Activated naive CD4-positive, alpha-beta T cell treated with anti-CD3 and anti-CD28 coated beads for 36 hours (primary cell): ENCODE measurements at regions not wholly inside any gene's neighbourhood (a gene's known extent, or its start where the extent isn't known, plus 50 kb on each side); places are given as distances from the start of the nearest gene placed in this dataset.

Experiments used
- CTCF ChIA-PET: fragments of 350-600 bp; sonication (Branson Sonifier 250); formaldehyde crosslinking; loops from one replicate; lab custom pipeline; 2021; ENCODE audit warnings: antibody characterized with exemption; lab: Charles Lee
- DNase-seq: peaks from one replicate; pipeline ENCODE4 v3.0.0-alpha.2; 2020
- H3K27ac Mint-ChIP-seq: one replicate; pipeline ENCODE4 v1.8.0; 2021; ENCODE audit warnings: mild to moderate bottlenecking, mixed read lengths
- H3K27me3 Mint-ChIP-seq: one replicate; pipeline ENCODE4 v1.8.0; 2021; ENCODE audit warnings: low read depth, mixed read lengths
- H3K36me3 Mint-ChIP-seq: one replicate; pipeline ENCODE4 v1.8.0; 2021; ENCODE audit warnings: low read depth, mixed read lengths
- H3K4me1 Mint-ChIP-seq: one replicate; pipeline ENCODE4 v1.8.0; 2021; ENCODE audit warnings: low read depth, mixed read lengths
- H3K4me3 Mint-ChIP-seq: one replicate; pipeline ENCODE4 v1.8.0; 2021; ENCODE audit warnings: mild to moderate bottlenecking, moderate library complexity, mixed read lengths
- H3K9me3 Mint-ChIP-seq: one replicate; pipeline ENCODE4 v1.8.0; 2021; ENCODE audit warnings: mixed read lengths
- intact Hi-C: fragments of 100-400 bp; cut with micrococcal nuclease; formaldehyde crosslinking; loops from one replicate; pipeline ENCODE4 v1.15.1; 2023

GRCh38 chr2:150705767-150706166 lies 218.3 kb upstream of the RND3 start:
- Mint-ChIP-seq H3K4me3 (no peak overlapping the region), H3K4me1 (no peaks in the 10 kb centered on the region), H3K27ac (no peak overlapping the region), H3K27me3 (no peaks in the 10 kb centered on the region), H3K9me3 (no peaks in the 10 kb centered on the region), H3K36me3 (no peaks in the 10 kb centered on the region)
- CTCF ChIA-PET = no interaction called here
- DNase-seq = no peak
- intact Hi-C loops = no loop called here

DNA sequence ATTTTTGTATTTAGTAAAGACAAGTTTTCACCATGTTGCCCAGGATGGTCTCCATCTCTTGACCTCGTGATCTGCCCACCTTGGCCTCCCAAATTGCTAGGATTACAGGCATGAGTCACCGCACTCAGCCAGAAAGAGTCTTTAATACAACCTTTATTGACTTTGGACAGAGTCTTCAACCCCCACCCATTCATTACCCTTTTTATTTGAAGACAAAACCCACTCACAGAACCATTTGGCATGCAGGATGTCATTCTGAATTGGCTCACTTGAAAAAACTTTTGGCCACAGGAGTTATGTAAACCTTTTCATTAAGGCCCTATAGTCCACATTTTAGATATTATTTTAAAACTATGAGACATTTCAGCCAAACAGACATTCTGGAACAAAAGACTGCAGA lies 217.9 kb upstream of the RND3 start:
- no peaks in the 10 kb centered on the region for H3K4me1 Mint-ChIP-seq
- CTCF ChIA-PET = no interaction called here
- no peak overlapping the region for H3K27ac Mint-ChIP-seq
- DNase-seq = no peak
- no peak overlapping the region for H3K4me3 Mint-ChIP-seq
- no peaks in the 10 kb centered on the region for H3K9me3 Mint-ChIP-seq
- intact Hi-C loops = no loop called here
- no peaks in the 10 kb centered on the region for H3K27me3 Mint-ChIP-seq
- no peaks in the 10 kb centered on the region for H3K36me3 Mint-ChIP-seq

DNA sequence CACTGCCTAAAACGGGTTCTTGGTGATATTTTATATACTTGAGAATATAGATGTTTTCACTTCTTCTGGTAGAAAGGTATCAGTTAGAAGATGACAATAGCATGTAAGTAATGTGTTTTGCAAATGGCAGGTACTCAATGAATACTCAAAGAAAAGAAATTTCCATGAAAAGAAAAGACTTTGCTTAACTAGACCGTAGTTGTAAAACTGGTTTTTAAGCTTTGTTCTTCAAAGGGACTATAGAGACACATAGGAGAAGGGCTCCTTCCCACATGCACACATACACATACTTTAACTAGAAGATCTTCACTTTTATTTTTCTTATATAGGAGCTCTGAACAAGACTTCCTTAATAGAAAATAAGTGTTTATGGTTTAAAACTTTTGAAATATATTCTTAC lies 215.3 kb upstream of the RND3 start:
- no peaks in the 10 kb centered on the region for H3K36me3 Mint-ChIP-seq
- H3K27ac Mint-ChIP-seq = no peak overlapping the region
- H3K4me3 Mint-ChIP-seq = no peak overlapping the region
- no peak for DNase-seq
- H3K4me1 Mint-ChIP-seq = no peaks in the 10 kb centered on the region
- H3K27me3 Mint-ChIP-seq = no peaks in the 10 kb centered on the region
- H3K9me3 Mint-ChIP-seq = no peaks in the 10 kb centered on the region
- intact Hi-C loops = no loop called here
- CTCF ChIA-PET = no interaction called here

DNA sequence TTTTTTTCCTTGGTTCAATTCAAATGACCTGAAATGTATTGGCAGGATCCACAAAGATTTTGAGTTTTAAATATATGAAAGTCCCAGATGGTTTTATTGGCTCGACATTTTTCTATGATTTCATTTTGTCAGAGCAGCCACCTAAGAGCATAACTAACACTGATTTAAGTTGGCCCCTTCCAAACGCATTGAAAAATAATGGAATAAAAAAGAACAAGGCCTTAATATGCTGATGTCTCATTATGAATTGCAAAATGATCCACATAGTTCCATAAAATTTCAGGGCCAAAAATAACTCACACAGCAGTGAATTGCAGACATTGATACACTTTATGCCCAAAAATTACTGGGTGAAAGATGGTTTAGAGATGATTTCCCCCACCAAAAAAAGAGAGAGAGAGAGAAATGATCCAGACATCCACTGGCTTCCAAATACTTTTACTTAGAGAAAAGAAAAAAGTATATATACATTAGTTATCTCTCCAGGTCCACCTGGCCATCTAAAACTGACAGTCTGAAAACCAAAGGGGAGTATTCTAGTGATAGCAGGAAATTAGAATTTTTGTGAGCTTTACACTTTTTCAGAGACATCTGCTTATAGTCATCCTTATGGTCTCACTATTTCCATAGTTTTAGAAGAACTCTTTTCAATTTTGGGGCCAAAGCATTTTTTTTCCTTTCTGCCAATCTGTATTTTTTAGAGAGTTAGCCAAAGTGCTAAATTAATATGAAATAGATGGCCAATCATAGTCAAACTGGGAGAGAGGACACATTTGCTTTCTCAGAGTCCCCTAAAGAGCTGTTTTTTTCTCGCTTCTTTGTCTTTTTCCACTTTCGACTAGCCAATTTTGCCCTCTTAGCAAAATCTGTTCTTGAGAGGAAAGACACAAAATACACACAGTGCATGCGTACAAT lies 213.5 kb upstream of the RND3 start:
- intact Hi-C loops = no loop called here
- no peaks in the 10 kb centered on the region for H3K36me3 Mint-ChIP-seq

DNA sequence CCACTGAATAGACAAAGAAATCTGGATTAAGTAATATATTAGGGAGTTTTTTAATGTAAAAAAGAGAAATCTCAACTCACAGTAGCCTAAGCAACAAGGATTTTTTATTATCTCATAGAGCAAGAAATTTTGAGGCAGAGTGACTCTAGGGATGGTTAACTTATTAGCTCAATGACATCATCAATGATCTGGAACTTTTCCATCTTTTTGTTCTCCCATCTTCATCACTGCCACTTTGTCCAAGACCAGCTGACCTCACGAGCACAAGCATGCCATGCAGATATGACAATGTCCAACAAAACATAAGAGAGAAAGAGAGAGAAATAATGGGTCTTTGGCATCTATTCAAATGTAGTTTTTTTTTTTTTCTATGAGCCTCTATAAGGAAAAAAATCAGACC lies 211.8 kb upstream of the RND3 start:
- H3K27me3 Mint-ChIP-seq = no peaks in the 10 kb centered on the region
- intact Hi-C loops = no loop called here
- CTCF ChIA-PET = no interaction called here
- H3K4me3 Mint-ChIP-seq = no peak overlapping the region
- no peaks in the 10 kb centered on the region for H3K36me3 Mint-ChIP-seq
- no peak overlapping the region for H3K27ac Mint-ChIP-seq
- H3K9me3 Mint-ChIP-seq = no peaks in the 10 kb centered on the region
- H3K4me1 Mint-ChIP-seq = no peaks in the 10 kb centered on the region
- DNase-seq = no peak

More for the DNA sequence above, 213.5 kb upstream of the RND3 start:
- Mint-ChIP-seq H3K4me3 (no peak overlapping the region), H3K27me3 (no peaks in the 10 kb centered on the region), H3K4me1 (no peaks in the 10 kb centered on the region), H3K27ac (no peak overlapping the region), H3K9me3 (no peaks in the 10 kb centered on the region)
- no peak for DNase-seq
- CTCF ChIA-PET = interaction anchor here (0.6 kb wide), 1 partner anchor 41 kb away, joined by 3 read pairs; no protein-coding TSS in a partner anchor

DNA sequence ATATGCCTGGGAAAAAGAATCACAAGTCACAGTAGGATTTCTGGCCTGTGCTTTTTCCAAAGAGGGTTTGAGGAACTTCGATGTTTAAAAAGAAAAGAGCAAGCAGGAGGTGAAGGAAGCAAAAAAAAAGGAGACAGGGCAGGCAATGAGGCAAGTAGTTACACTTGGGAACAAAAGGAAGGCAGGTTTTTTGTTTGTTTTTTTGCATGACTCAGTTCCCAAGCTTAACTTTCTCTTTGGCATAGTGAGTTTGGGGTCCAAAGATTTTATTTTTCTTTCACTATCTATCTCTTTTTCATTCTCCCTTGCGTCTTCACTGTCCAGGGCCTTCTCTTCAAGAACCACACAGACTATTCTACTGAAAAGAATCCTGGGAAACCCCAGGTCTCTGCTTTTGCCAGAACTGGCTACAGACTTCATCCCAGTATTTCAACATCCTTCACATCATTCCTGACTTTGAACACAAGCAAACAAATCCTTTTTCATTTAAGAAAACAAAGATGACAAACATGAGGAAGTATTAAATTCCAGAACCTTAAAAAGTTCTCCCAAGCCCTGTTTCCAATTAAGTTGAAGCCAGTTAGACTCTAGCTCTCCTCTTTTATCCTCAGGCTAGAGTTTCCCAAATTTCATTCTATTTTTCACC lies 210.7 kb upstream of the RND3 start:
- Mint-ChIP-seq H3K27me3 (no peaks in the 10 kb centered on the region), H3K4me3 (no peak overlapping the region), H3K27ac (no peak overlapping the region), H3K4me1 (no peaks in the 10 kb centered on the region), H3K36me3 (no peaks in the 10 kb centered on the region), H3K9me3 (no peaks in the 10 kb centered on the region)
- DNase-seq = no peak
- CTCF ChIA-PET = interaction anchor here (0.6 kb wide), 1 partner anchor 97 kb away, joined by 3 read pairs; no protein-coding TSS in a partner anchor
- intact Hi-C loops = no loop called here

- intact Hi-C loops = no loop called here
- no peak for DNase-seq
- Mint-ChIP-seq H3K27ac (no peak overlapping the region), H3K4me3 (no peak overlapping the region), H3K9me3 (no peaks in the 10 kb centered on the region), H3K4me1 (no peaks in the 10 kb centered on the region), H3K36me3 (no peaks in the 10 kb centered on the region), H3K27me3 (no peaks in the 10 kb centered on the region)
- CTCF ChIA-PET = no interaction called here
These were observed 210.1 kb upstream of the RND3 start for GRCh38 chr2:150697596-150697995.

GRCh38 chr2:150695451-150696135 lies 208.1 kb upstream of the RND3 start:
- no peaks in the 10 kb centered on the region for H3K27me3 Mint-ChIP-seq
- H3K27ac Mint-ChIP-seq = no peak overlapping the region
- intact Hi-C loops = no loop called here
- no peak for DNase-seq
- H3K36me3 Mint-ChIP-seq = no peaks in the 10 kb centered on the region
- no peaks in the 10 kb centered on the region for H3K9me3 Mint-ChIP-seq
- H3K4me1 Mint-ChIP-seq = no peaks in the 10 kb centered on the region
- H3K4me3 Mint-ChIP-seq = no peak overlapping the region
- CTCF ChIA-PET = no interaction called here

- Mint-ChIP-seq H3K27ac (no peak overlapping the region), H3K27me3 (no peaks in the 10 kb centered on the region)
- CTCF ChIA-PET = no interaction called here
These were observed 206.1 kb upstream of the RND3 start for GRCh38 chr2:150693556-150693955.

DNA sequence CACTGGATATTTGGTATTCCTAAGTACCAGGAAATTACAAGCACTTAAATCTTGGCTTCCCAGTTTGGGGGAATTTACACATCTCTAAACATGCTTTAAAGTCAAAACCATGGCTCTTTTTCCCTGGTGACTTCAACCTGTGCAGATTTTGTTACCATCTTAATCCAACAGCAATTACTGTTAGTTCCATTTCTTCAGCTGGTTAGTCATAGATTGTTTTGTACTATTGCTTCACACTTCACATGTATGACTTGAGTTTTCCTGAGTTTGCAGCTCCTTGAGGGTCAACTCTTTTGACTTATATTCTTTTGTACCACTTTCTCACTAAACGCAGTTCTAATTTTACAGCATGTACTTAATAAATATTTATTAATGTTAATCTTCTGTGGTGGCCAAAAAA lies 203.4 kb upstream of the RND3 start:
- intact Hi-C loops = no loop called here
- H3K9me3 Mint-ChIP-seq = no peaks in the 10 kb centered on the region

More at GRCh38 chr2:150693556-150693955, 206.1 kb upstream of the RND3 start:
- no peaks in the 10 kb centered on the region for H3K4me1 Mint-ChIP-seq
- intact Hi-C loops = no loop called here
- H3K9me3 Mint-ChIP-seq = no peaks in the 10 kb centered on the region
- no peaks in the 10 kb centered on the region for H3K36me3 Mint-ChIP-seq
- no peak for DNase-seq
- H3K4me3 Mint-ChIP-seq = no peak overlapping the region

GRCh38 chr2:150690261-150690660 lies 202.8 kb upstream of the RND3 start:
- Mint-ChIP-seq H3K27me3 (no peaks in the 10 kb centered on the region), H3K4me3 (no peak overlapping the region), H3K4me1 (no peaks in the 10 kb centered on the region), H3K27ac (no peak overlapping the region), H3K36me3 (no peaks in the 10 kb centered on the region), H3K9me3 (no peaks in the 10 kb centered on the region)
- no peak for DNase-seq
- CTCF ChIA-PET = no interaction called here
- intact Hi-C loops = no loop called here

More for the DNA sequence above, 203.4 kb upstream of the RND3 start:
- no peaks in the 10 kb centered on the region for H3K4me1 Mint-ChIP-seq
- CTCF ChIA-PET = interaction anchor here (0.6 kb wide), 1 partner anchor 384 kb away, joined by 3 read pairs; no protein-coding TSS in a partner anchor
- no peak for DNase-seq
- no peak overlapping the region for H3K27ac Mint-ChIP-seq
- H3K4me3 Mint-ChIP-seq = no peak overlapping the region
- H3K27me3 Mint-ChIP-seq = no peaks in the 10 kb centered on the region
- no peaks in the 10 kb centered on the region for H3K36me3 Mint-ChIP-seq

DNA sequence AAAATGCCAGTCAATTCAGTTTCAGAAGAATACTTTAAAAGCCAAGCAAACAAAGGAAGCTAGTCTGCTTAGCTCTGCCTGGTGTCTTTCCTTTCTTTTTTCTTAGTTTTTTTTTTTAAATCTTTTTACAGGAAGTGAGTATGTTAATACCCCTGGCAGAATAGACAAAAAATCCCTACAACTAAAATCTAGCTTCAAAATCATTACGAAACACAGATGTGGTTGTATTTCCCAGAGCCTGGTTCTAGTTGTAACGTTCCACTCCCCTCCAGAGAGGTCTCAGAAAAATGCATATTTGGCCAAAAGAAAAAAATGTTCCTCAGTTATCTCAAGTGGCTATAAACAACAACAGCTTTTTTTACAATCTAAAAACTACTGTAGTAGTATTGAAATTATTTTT lies 202.1 kb upstream of the RND3 start:
- intact Hi-C loops = no loop called here
- Mint-ChIP-seq H3K27ac (no peak overlapping the region), H3K27me3 (no peaks in the 10 kb centered on the region), H3K4me3 (no peak overlapping the region), H3K4me1 (no peaks in the 10 kb centered on the region), H3K36me3 (no peaks in the 10 kb centered on the region), H3K9me3 (no peaks in the 10 kb centered on the region)
- no peak for DNase-seq
- CTCF ChIA-PET = interaction anchor here (0.6 kb wide), 1 partner anchor 249 kb away, joined by 4 read pairs; no protein-coding TSS in a partner anchor
